Thyroid gland (tissue), 4 donors: ENCODE measurements at regions not wholly inside any gene's neighbourhood (a gene's known extent, or its start where the extent isn't known, plus 50 kb on each side); places are given as distances from the start of the nearest gene placed in this dataset.

Experiments
- DNase-seq, 2 donors: peaks; one replicate each; pipeline ENCODE4 v3.0.0-alpha.2; 2019
- H3K27ac ChIP-seq, 3 donors: fragments of 200-600 bp; sonication (generic); 1 replicate in 2 of 3; 2 replicates in 1 of 3; pipeline ENCODE4 v1.5.1; 2016 to 2019; ENCODE audit warnings: mild to moderate bottlenecking in 1 of 3, moderate library complexity in 1 of 3
- H3K27me3 ChIP-seq: fragments of 200-600 bp; sonication (generic); one replicate; pipeline ENCODE4 v1.5.1; 2019
- H3K36me3 ChIP-seq, 2 donors: fragments of 200-600 bp; sonication (generic); one replicate each; pipeline ENCODE4 v1.5.1; 2016 to 2019
- H3K4me1 ChIP-seq, 2 donors: fragments of 200-600 bp; sonication (generic); one replicate each; pipeline ENCODE4 v1.5.1; 2017 to 2019
- H3K4me3 ChIP-seq, 3 donors: fragments of 200-600 bp; sonication (generic); replicated peaks in 1 of 3; 1 replicate in 2 of 3; 2 replicates in 1 of 3; pipeline ENCODE4 v1.5.1; 2016; ENCODE audit warnings: mild to moderate bottlenecking in 1 of 3
- H3K9me3 ChIP-seq: fragments of 200-600 bp; sonication (generic); one replicate; pipeline ENCODE4 v1.5.1; 2017
- POLR2A ChIP-seq, 2 donors: fragments of 450-650 bp; IDR thresholded peaks; one replicate each; pipeline ENCODE4 v1.6.1; 2017; ENCODE audit warnings: antibody characterized with exemption in 2 of 2, mild to moderate bottlenecking in 2 of 2, moderate library complexity in 1 of 2
- WGBS, 2 donors: methylation state at CpG; one replicate each; pipeline ENCODE4 v1.1.5; 2017; 5-methylcytosine and 5-hydroxymethylcytosine counted together
- intact Hi-C: fragments of 100-400 bp; cut with DNase I; formaldehyde crosslinking; loops from one replicate; pipeline ENCODE4 v1.15.1; 2023
- TF ChIP-seq, protein P1 (sequence below), 6 experiments: fragments of 200-600 bp in 3 of 6; fragments of 450-650 bp in 3 of 6; sonication (generic) in 3 of 6; IDR thresholded peaks; one replicate each; pipeline ENCODE4 v1.5.1; 2016 to 2019; ENCODE audit warnings: antibody characterized with exemption in 6 of 6, mild to moderate bottlenecking in 2 of 6, inconsistent platforms in 1 of 6, moderate library complexity in 1 of 6

DNA sequence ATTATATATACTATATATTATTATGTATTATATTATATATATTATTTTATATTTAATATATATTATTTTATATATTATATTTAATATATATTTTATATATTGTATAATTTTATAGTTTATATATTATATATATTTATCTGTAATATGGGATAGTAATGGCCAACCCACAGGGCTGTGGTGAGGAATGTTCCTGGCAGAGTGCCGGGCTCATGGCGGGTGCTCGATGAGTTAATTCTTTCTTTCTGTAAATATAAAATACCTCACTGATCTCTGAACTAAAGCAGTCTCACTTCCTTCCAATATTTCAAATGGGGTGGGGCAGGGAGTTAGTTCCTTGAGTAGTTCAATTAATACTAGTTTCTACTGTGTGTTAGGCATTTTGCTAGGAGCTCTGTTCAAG, 389.4 kb downstream of the TSN start:
- no peaks in the 10 kb centered on the region for H3K4me1 ChIP-seq
- DNase-seq: no peak
- WGBS, 2 donors: 94 to 95% methylated on average over 3 of the region's 3 CpGs

GRCh38 chr2:122145856-122146255, 390.4 kb downstream of the TSN start:
- no peaks in the 10 kb centered on the region for H3K27me3 ChIP-seq
- TF ChIP-seq, protein P1, sequence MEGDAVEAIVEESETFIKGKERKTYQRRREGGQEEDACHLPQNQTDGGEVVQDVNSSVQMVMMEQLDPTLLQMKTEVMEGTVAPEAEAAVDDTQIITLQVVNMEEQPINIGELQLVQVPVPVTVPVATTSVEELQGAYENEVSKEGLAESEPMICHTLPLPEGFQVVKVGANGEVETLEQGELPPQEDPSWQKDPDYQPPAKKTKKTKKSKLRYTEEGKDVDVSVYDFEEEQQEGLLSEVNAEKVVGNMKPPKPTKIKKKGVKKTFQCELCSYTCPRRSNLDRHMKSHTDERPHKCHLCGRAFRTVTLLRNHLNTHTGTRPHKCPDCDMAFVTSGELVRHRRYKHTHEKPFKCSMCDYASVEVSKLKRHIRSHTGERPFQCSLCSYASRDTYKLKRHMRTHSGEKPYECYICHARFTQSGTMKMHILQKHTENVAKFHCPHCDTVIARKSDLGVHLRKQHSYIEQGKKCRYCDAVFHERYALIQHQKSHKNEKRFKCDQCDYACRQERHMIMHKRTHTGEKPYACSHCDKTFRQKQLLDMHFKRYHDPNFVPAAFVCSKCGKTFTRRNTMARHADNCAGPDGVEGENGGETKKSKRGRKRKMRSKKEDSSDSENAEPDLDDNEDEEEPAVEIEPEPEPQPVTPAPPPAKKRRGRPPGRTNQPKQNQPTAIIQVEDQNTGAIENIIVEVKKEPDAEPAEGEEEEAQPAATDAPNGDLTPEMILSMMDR (IDR thresholded peaks at IDR 0.05): no peak
- no peak for TF ChIP-seq POLR2A (IDR thresholded peaks at IDR 0.05)
- no peak overlapping the region for H3K27ac ChIP-seq
- WGBS, 2 donors: 87 to 92% methylated on average over 3 of the region's 3 CpGs
- no peaks in the 10 kb centered on the region for H3K9me3 ChIP-seq
- no peak for DNase-seq
- H3K4me1 ChIP-seq: no peaks in the 10 kb centered on the region
- no peaks in the 10 kb centered on the region for H3K36me3 ChIP-seq
- no peak overlapping the region for H3K4me3 ChIP-seq
- intact Hi-C loops: no loop called here

More for the DNA sequence above, 389.4 kb downstream of the TSN start:
- intact Hi-C loops: no loop called here
- H3K36me3 ChIP-seq: no peaks in the 10 kb centered on the region
- no peak overlapping the region for H3K27ac ChIP-seq
- H3K4me3 ChIP-seq: no peak overlapping the region
- no peaks in the 10 kb centered on the region for H3K9me3 ChIP-seq
- H3K27me3 ChIP-seq: no peaks in the 10 kb centered on the region
- TF ChIP-seq, protein P1 (IDR thresholded peaks at IDR 0.05): no peak
- no peak for TF ChIP-seq POLR2A (IDR thresholded peaks at IDR 0.05)

DNA sequence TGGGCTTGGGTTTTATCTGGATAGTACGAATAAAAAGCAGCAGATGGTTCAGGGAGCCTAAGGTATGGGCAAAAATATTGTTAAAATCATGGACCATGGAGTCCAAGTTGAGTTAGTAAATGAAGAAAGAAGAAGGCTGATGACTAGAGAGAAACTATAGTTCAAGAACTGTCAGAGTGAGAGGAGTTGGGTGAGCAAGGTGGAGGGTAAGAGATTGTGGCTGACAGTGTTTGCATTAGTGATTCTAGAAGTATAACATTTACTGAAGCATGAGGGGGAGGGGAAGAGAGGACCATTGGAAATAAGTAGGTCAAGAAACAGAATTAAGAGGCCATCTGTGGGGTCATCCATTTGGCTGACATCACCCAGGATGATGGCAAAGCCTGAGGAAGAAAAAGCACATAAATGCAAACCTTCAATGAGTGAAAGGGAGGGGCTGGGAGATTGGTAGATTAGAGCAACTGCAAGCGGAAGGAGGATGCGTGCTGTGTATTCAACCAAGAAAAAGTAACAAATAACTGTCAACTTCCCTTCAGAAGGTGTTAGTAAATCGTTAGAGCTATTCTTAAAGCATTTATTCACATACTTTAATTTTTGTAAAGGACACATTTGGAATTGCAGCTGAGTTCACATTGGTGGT, 392.8 kb downstream of the TSN start:
- no peak overlapping the region for H3K27ac ChIP-seq
- TF ChIP-seq, protein P1 (IDR thresholded peaks at IDR 0.05): no peak
- TF ChIP-seq POLR2A (IDR thresholded peaks at IDR 0.05): no peak
- no peaks in the 10 kb centered on the region for H3K36me3 ChIP-seq
- no peaks in the 10 kb centered on the region for H3K4me1 ChIP-seq
- 86 to 88% methylated on average over 4 of the region's 4 CpGs for WGBS, 2 donors
- DNase-seq: no peak
- no peaks in the 10 kb centered on the region for H3K27me3 ChIP-seq
- H3K9me3 ChIP-seq: no peaks in the 10 kb centered on the region
- H3K4me3 ChIP-seq: no peak overlapping the region
- intact Hi-C loops: no loop called here

DNA sequence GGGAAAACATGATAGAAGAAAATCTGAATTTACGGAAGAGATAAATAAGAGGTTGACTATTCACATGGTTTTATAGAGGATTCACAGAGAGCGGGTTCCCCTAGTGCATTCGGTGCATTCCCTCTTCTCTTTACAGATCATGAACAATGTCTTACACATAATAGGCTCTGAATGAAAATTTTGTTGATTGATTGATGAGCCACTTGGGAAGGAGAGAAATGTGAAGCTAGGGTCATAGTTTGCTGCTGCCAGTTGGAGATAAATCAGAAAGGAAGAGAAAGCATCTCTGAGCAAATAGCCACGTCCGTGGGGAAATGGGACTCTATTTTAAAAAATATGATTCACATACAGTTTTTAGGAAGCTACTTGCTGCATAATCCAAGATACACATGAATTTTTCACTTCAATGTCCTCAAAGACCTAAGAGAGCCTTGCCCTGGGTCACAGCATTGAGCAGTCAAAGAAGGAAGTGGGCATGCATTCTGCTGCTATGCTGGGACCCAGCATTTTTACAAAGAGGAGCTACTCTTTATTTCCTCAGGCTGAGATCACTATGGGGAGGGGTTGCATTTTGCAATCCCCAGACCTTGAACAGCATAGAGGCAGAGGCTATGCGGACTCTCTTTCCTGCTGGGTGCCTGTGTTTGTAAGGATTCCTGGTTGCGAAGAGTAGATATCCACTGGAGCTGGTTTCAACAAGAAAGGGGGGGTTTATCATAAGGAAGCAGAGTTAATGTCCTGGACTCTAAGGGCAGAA, 395.3 kb downstream of the TSN start:
- intact Hi-C loops: no loop called here
- Histone ChIP-seq H3K4me1 (no peaks in the 10 kb centered on the region), H3K4me3 (no peak overlapping the region), H3K36me3 (no peaks in the 10 kb centered on the region), H3K9me3 (no peaks in the 10 kb centered on the region), H3K27me3 (no peaks in the 10 kb centered on the region), H3K27ac (no peak overlapping the region)
- TF ChIP-seq POLR2A (IDR thresholded peaks at IDR 0.05): no peak
- TF ChIP-seq, protein P1 (IDR thresholded peaks at IDR 0.05): no peak
- no peak for DNase-seq
- 65 to 70% methylated on average over 7 of the region's 7 CpGs for WGBS, 2 donors

- 88 to 90% methylated on average over 3 of the region's 3 CpGs for WGBS, 2 donors
- Histone ChIP-seq H3K9me3 (no peaks in the 10 kb centered on the region), H3K4me1 (no peaks in the 10 kb centered on the region), H3K27me3 (no peaks in the 10 kb centered on the region), H3K27ac (no peak overlapping the region), H3K4me3 (no peak overlapping the region), H3K36me3 (no peaks in the 10 kb centered on the region)
- TF ChIP-seq, protein P1 (IDR thresholded peaks at IDR 0.05): no peak
- no peak for TF ChIP-seq POLR2A (IDR thresholded peaks at IDR 0.05)
- intact Hi-C loops: no loop called here
- DNase-seq: no peak
These were observed 397.1 kb downstream of the TSN start for GRCh38 chr2:122152571-122152970.
